KMS-11 (cell line): ENCODE measurements at regions not wholly inside any gene's neighbourhood (a gene's known extent, or its start where the extent isn't known, plus 50 kb on each side); places are given as distances from the start of the nearest gene placed in this dataset.

Source experiments
- H2AFZ ChIP-seq: fragments of 200-600 bp; sonication (generic); 2 replicates; pipeline ENCODE4 v1.6.1; 2016; ENCODE audit warnings: antibody characterized with exemption, mixed run types, low read depth
- H3K27ac ChIP-seq: fragments of 200-600 bp; sonication (generic); 2 replicates; pipeline ENCODE4 v1.6.1; 2016; ENCODE audit warnings: mild to moderate bottlenecking, mixed run types
- H3K27me3 ChIP-seq: fragments of 200-600 bp; sonication (generic); 2 replicates; pipeline ENCODE4 v1.6.1; 2017; ENCODE audit warnings: mild to moderate bottlenecking, low read depth, mixed run types, moderate library complexity; ENCODE audit not compliant: insufficient read depth
- H3K36me3 ChIP-seq: fragments of 200-600 bp; sonication (generic); 2 replicates; pipeline ENCODE4 v1.6.1; 2017; ENCODE audit warnings: mild to moderate bottlenecking, mixed run types; ENCODE audit not compliant: insufficient read depth
- H3K4me1 ChIP-seq: fragments of 200-600 bp; sonication (generic); 2 replicates; pipeline ENCODE4 v1.6.1; 2016; ENCODE audit warnings: mild to moderate bottlenecking, low read depth, mixed run types; ENCODE audit not compliant: poor library complexity, severe bottlenecking
- H3K4me2 ChIP-seq: fragments of 200-600 bp; sonication (generic); 2 replicates; pipeline ENCODE4 v1.7.0; 2016; ENCODE audit warnings: mild to moderate bottlenecking, mixed run types
- H3K4me3 ChIP-seq: fragments of 200-600 bp; sonication (generic); IDR thresholded peaks from 2 replicates; pipeline ENCODE4 v1.6.1; 2017; ENCODE audit warnings: low read depth, low read length, mixed read lengths; ENCODE audit not compliant: insufficient read depth
- H3K79me2 ChIP-seq: fragments of 200-600 bp; sonication (generic); 2 replicates; pipeline ENCODE4 v1.6.1; 2016; ENCODE audit warnings: low read depth, mixed run types; ENCODE audit not compliant: insufficient read depth
- H3K9ac ChIP-seq: fragments of 200-600 bp; sonication (generic); 2 replicates; pipeline ENCODE4 v1.6.1; 2016; ENCODE audit warnings: mild to moderate bottlenecking, mixed run types
- H4K20me1 ChIP-seq: fragments of 200-600 bp; sonication (generic); 2 replicates; pipeline ENCODE4 v1.6.1; 2016; ENCODE audit warnings: mild to moderate bottlenecking, mixed run types; ENCODE audit not compliant: insufficient read depth
- CTCF ChIP-seq: fragments of 200-600 bp; sonication (generic); conservative IDR thresholded peaks from 2 replicates; pipeline ENCODE4 v1.6.1; 2017; ENCODE audit warnings: low read depth, mild to moderate bottlenecking, antibody characterized with exemption, low read length, moderate library complexity, mixed read lengths

- no peaks in the 10 kb centered on the region for H3K36me3 ChIP-seq
- no peak overlapping the region for H2AFZ ChIP-seq
- TF ChIP-seq CTCF, result no peak
- no peaks in the 10 kb centered on the region for H3K79me2 ChIP-seq
- H3K4me1 ChIP-seq, result no peaks in the 10 kb centered on the region
- H3K4me3 ChIP-seq, result no peak overlapping the region
- H4K20me1 ChIP-seq, result no peaks in the 10 kb centered on the region
- H3K4me2 ChIP-seq, result no peak overlapping the region
- no peak overlapping the region for H3K27ac ChIP-seq
- no peak overlapping the region for H3K9ac ChIP-seq
- H3K27me3 ChIP-seq, result peaks cover 4% of the 10 kb centered on the region; the same call in 1 of the 2 replicates
These were observed 438.1 kb downstream of the NPHP4 start for GRCh38 chr1:5554111-5554510.

DNA sequence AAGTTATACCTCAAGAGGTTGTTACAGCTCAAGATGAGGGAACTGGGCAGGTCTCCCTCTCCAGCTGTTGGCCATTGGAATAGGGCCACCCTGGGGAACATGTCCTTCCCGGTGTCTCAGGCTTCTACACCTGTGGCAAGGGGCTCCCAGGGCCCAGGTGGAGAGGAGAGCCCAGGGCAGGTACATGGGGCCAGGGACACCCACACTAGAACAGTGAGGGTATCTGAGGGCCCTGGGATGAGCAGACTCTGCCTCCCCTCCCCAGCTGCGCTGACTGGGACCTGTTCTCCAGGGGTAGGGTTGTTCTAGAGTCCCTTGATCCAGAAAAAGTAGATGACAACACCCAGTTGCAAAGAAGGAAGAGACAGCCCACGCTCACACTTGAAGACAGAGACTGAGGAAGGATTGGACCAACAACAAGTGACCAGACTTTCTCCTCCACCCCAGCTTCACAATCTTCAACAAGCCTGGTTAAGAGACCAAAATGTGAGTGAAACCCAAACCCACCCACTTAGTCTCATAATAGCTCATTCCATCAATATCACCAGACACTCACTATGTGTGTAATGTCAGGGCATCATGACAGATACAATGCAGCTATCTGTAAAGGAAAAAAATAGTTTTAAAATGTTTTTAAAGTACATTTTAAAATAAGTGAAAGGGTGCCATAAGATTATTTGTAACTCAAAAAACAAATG is 439.3 kb downstream of the NPHP4 start:
- Histone ChIP-seq H3K27ac (no peak overlapping the region), H3K79me2 (no peaks in the 10 kb centered on the region), H3K9ac (no peak overlapping the region), H3K4me3 (no peak overlapping the region), H3K27me3 (peaks cover 4% of the 10 kb centered on the region; the same call in 1 of the 2 replicates), H4K20me1 (no peaks in the 10 kb centered on the region), H3K4me2 (no peak overlapping the region), H2AFZ (no peak overlapping the region), H3K36me3 (no peaks in the 10 kb centered on the region), H3K4me1 (no peaks in the 10 kb centered on the region)
- no peak for TF ChIP-seq CTCF

- H3K36me3 ChIP-seq, result no peaks in the 10 kb centered on the region
- no peak overlapping the region for H3K27ac ChIP-seq
- H2AFZ ChIP-seq, result no peak overlapping the region
- H3K4me2 ChIP-seq, result no peak overlapping the region
- H3K4me1 ChIP-seq, result no peaks in the 10 kb centered on the region
- H3K79me2 ChIP-seq, result no peaks in the 10 kb centered on the region
- peaks cover 4% of the 10 kb centered on the region; the same call in 1 of the 2 replicates for H3K27me3 ChIP-seq
- TF ChIP-seq CTCF, result no peak
- H3K4me3 ChIP-seq, result no peak overlapping the region
- no peak overlapping the region for H3K9ac ChIP-seq
- H4K20me1 ChIP-seq, result no peaks in the 10 kb centered on the region
These were observed 440.8 kb downstream of the NPHP4 start for GRCh38 chr1:5551274-5551975.

DNA sequence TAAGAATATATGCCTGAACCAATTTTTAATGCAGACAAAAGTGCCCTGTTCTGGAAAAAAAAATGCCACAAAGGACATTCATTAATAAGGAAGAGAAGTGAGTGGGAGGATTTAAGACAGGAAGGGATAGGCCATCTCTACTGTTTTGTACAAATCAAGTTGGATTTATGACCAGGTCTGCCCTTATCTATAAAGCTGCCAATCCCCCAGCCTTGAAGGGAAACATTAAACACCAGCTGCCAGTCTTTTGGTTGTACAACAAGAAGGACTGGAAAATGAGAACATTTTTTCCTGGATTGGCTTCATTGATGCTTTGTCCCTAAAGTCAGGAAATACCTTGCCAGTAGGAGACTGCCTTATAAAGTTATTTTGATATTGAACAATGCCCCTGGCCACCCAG is 444.0 kb downstream of the NPHP4 start:
- no peak for TF ChIP-seq CTCF
- Histone ChIP-seq H3K27me3 (peaks cover 4% of the 10 kb centered on the region; the same call in 1 of the 2 replicates), H2AFZ (no peak overlapping the region)

More for the DNA sequence above, 444.0 kb downstream of the NPHP4 start:
- H3K4me1 ChIP-seq, result no peaks in the 10 kb centered on the region
- H3K79me2 ChIP-seq, result no peaks in the 10 kb centered on the region
- H3K4me2 ChIP-seq, result no peak overlapping the region
- H3K27ac ChIP-seq, result no peak overlapping the region
- H3K9ac ChIP-seq, result no peak overlapping the region
- H3K4me3 ChIP-seq, result no peak overlapping the region
- H3K36me3 ChIP-seq, result no peaks in the 10 kb centered on the region
- no peaks in the 10 kb centered on the region for H4K20me1 ChIP-seq
